ENCODE measurements at regions not wholly inside any gene's neighbourhood (a gene's known extent, or its start where the extent isn't known, plus 50 kb on each side); places are given as distances from the start of the nearest gene placed in this dataset.
"Not testable (repeated sequence)": the region's sequence is repeated elsewhere in the genome, so short reads cannot be mapped to it uniquely, and the experiment has no call there.

DNA sequence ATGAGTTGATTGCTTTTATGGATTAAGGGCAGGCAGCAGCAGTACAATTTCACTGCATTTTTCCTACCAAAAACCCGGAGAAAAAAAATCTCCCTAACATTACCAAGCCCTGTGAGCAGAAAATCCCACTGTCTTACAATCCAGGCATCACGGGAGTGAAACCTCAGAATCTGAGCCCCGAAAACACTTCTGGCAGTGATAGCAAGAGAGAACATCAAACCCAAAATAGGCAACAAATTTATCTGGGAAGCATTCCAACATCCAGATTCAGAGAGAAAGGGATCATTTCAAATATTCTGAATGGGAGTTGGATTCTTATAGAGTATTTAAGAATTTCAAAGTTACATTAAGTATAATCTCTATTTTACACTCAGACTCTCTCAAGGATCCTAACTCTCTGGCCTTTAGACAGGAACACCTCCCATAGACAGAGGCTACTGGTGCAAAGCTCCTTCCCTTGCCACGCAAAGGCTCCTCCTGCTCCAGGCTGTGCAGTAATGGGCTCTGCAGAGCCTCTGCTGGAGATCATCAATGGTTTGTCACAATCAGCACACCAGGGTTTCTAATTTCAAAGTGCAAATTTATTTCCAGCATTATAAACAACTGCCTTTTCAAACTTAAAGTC lies 256.9 kb downstream of the PARM1 start:
- DNase-seq (ENCODE audit: low read depth): no peak

DNA sequence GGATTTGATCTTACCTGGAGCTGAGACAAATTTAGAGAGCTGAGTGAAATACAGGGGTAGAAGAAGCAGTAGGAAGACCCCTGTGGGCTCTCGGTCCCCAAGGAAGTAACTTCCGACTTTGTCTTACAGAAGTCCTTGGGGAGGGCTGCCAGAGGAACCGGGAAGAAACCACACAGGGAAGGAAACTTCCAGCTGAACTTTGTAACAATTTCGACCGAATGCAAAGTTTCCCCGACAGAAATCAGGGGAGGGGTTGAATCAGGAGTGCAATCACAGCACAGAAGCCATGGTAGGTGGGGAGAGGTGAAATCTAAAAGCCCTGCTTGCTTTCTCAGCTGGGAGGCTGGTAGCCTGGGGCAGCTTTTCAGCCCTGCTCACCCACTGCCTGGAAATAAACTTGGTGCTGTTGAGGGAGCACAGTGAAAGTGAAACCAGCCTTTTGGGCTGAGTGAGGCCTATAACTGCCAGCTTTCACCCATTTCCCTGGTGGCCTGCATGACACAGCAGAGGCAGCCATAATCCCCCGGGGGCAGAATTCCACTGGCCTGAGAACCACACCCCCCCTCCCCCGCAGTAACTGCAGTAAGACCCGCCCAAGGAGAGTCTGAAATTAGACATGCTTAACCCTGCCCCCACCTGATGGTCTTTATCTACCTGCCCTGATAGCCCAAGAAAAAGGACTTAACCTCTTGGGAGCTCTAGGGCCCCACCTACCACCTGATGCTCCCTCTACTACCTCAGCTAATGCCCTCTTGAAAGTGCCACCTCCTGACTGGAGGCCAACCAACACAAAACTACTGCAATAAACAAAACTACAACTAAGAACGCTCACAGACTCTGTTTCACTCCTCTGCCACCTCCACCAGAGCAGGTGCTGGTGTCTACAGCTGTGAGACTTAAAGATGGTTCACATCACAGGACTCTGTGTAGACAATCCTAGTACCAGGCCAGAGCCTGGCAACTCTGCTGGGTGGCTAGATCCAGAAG lies 248.2 kb downstream of the PARM1 start:
- peak; percentile 79 for DNase-seq (ENCODE audit: low read depth)

DNA sequence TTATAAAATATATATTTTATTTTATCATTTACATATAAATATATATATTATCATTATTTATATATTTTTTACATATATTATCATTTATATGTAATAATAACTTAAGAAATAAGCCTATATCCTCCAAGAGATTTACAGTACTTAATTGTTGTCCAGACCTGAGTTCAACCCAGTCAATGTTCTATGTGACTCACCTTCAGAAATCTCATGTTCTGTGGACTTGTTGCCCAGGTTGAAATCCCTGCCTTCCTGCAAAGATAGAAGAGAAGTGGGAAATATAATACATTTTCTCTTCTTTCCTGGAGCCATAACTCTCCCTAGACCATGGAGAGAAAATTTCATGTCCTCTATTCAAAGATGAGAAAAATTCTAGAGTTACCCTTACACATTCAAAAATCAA lies 247.3 kb downstream of the PARM1 start:
- DNase-seq (ENCODE audit: low read depth): peak; percentile 16

DNA sequence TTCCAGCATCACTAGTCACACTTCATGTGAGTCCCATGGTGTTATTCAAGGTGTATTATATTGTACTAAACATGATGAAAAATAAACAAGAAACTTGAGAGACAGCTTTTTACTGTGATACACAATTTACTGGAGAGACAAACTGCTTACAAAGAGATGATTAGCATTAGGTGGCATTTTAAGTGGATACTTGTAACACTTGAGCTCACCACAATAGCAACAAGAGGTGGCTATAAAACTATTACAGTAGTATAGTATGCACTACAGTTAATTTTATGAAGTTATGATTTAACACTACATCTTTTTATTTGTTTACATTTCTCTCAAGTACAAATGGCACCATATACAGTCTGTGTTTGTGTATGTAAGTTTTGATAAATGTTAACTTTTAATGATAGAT lies 246.6 kb downstream of the PARM1 start:
- no peak for DNase-seq (ENCODE audit: low read depth)

DNA sequence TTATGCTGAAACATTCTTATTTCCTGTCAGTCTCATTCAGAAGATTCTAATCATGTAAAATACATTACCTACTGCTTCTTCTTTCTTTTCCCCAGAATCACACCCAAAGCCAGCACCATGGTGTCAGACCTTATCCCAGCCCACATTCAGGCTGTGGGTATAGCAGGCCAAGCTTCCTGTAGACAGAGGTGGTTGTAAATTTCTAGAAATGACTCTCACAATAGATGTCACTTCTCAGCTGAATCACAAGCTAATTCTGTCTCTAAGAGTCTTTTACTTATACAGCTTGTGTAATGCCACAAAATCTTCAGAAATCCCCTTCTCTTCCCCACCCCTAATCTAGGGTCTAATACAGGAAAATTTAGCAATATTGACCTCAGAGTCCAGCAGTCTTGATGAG lies 239.6 kb downstream of the PARM1 start:
- DNase-seq (ENCODE audit: low read depth): no peak

DNA sequence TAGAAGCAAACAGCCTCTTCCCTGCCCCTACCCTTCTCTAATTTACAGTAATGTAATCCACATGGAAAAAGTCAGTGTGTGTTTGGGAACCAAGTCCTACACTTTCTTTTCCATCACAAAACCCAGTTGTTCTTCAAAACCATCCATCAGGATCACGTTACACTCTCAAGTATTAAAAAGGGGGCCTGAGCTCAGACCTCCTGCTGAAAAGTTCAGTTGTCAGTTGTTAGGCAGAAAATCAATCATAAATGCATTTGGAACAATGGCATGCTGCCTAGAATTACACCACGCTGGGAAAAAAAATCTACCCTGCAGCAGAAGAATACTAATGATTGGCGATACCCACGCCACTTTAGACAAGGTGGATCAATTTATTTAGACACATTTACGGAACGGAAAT lies 236.5 kb downstream of the PARM1 start:
- no peak for DNase-seq (ENCODE audit: low read depth)

DNA sequence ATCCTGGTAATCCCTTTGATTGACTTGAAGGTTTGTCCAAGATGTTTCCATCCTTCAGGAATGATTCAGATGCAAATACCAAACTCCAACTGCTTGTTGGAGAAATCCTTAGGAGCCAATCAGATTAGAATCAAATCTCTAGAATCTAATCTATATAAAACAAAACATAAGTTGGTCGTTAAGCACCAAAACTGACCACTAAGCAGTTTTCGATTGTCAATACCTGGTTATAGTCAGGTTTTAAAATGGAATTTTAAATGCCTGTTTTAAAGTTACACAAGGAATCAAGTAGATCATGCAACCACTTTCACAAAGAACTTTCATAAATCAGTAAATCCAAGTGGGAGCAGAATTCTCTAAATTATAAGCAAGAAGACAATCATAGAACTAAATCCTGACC lies 236.1 kb downstream of the PARM1 start:
- no peak for DNase-seq (ENCODE audit: low read depth)

DNA sequence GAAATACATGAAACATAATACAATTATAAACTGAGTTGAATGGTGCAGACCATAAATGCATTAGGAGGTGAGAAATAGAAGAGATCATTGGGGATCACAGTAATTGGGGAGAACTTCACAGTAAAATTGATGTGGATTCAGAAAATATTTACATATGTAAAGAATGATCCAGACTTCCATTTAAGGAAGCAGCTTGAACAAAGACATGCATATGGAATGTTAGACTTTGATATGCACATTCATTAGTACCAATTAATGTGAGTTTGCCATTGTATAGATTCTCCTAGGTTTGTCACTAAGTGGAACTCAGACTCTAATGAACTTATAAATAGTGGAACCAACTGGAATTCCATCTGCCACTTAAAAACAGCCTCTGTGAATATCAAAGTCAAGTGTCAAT lies 235.6 kb downstream of the PARM1 start:
- DNase-seq (ENCODE audit: low read depth): no peak

DNA sequence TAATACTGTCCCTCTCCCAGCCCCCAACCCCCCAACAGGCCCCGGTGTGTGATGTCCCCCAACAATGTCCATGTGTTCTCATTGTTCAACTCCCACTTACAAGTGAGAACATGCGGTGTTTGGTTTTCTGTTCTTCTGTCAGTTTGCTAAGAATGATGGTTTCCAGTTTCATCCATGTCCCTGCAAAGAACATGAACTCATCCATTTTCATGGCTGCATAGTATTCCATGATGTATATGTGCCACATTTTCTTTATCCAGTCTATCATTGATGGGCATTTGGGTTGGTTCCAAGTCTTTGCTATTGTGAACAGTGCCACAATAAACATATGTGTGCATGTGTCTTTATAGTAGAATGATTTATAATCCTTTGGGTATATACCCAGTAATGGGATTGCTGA lies 232.2 kb downstream of the PARM1 start:
- not testable (repeated sequence) for DNase-seq (ENCODE audit: low read depth)

DNA sequence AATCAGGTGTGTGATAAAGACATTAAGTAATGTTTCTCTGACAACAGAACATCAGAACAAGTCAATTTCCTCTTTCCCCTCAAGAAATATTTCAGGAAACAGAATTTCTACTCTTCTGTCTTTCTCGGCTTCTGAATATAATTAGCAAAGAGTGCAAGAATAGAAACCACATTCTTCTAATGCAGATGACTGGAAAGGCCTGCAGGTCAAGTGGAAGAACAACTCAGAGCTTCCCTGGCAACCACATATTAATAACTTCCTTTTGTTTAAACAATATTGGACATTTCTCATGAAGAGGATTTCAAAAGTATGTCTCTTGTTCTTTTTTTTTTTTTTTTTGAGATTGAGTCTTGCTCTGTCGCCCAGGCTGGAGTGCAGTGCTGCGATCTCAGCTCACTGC lies 225.5 kb downstream of the PARM1 start:
- DNase-seq (ENCODE audit: low read depth): no peak

DNA sequence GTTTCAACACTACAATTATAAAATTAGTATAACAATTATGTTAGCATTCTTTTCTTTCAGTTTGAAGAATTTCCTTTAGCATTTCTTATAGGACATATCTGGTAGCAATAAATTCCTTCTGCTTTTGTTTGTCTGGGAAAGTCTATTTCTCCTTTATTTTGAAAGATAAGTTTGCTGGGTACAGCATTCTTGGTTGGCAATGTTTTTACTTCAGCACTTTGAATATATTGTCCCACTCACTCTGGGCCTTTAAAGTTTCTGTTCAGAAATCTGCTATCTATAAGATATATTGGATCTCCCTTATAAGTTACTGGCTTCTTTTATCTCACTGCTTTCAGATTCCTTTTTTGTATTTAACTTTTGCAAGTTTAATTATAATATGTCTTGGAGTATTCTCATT lies 222.1 kb downstream of the PARM1 start:
- no peak for DNase-seq (ENCODE audit: low read depth)

DNA sequence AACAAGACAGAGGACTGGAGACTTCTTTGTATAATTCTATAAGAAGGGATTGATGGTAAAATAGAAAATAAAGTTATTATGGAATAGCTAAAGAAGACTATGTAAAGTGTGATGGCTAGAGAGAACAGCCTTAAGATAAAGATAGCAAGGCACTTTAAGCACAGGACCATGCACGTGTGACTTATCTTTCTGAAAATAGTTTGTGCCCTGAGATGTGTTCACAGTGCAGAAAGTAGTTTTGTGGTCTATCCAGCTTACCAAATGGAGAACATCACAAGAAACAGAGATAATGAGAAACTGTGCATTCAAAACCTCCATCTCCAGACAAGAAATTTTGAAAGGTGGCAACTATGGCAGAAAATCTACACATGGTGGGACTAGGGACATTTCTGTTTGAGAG lies 213.3 kb downstream of the PARM1 start:
- DNase-seq (ENCODE audit: low read depth): no peak

DNA sequence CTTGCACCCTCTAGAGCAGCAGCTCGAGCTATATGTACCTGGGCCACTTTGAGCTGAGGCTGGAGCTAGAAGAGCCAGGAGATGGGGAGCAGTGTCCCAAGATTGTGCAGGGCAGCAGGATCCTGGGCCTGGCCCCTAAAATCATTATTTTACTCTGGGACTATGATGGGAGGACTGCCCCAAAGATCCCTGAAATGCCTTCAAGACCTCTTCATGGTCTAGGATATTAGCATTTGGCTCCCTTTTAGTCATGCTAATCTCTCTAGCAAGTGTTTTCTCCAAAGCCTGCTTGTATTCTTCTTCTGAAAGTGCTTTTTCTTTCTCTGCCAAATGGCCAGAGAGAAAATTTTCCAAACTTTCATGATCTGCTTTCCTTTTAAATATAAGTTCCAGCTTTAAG lies 211.6 kb downstream of the PARM1 start:
- DNase-seq (ENCODE audit: low read depth): no peak

DNA sequence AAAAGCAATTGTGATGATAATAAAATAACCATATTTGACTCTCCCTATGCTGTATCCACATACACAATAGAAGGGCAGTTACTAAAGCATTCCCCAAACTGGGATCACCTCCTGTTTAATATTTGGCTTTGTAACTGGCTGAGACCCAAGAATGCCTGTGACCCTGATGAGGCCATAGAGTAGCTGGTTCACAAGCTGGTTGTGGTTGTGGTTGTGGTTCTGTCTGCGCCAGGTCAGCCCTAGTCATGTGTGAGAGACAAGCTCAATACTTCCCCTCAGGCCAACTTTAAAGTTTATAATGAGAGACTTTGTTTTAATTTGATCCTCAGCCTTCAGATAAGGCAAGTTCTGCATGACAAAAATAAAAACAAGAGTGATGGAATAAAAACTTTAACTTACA lies 209.9 kb downstream of the PARM1 start:
- peak; percentile 71 for DNase-seq (ENCODE audit: low read depth)

DNA sequence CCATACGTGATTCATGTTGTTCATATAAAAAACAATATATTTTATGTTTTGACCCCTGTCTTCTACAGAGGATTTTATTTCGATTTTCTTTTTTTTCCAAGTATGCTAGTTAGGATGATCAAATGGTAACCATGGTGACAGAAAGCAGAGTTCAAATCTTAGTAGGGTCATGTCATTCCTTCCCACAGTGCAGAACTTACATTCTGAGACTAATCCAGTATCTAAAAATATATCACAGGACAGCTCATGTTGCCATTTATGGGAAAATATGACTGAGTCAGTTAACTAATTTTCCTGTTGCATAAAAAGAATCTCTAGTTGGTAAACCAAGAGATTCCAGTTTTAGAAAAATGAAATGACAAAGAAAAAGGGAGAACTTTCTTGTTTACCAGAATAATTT lies 209.5 kb downstream of the PARM1 start:
- peak; percentile 43 for DNase-seq (ENCODE audit: low read depth)

DNA sequence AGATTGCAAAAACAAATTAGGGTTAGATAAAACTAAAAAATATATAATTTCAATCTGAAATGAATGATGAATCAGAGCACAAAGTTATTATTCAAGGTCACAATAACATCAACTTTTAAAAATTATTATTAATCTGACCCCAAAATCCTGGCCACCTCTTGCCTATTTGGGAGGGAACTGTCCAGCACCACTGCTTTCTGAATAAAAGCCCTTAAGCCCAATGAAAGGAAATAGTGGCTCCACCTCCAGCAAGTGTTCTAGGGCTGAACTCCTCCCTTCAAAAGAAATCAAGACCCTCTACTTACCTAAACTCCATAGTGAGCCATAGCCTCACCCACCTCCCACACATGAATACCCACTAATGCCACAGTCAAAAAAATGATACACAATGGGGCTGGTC lies 208.2 kb downstream of the PARM1 start:
- no peak for DNase-seq (ENCODE audit: low read depth)

DNA sequence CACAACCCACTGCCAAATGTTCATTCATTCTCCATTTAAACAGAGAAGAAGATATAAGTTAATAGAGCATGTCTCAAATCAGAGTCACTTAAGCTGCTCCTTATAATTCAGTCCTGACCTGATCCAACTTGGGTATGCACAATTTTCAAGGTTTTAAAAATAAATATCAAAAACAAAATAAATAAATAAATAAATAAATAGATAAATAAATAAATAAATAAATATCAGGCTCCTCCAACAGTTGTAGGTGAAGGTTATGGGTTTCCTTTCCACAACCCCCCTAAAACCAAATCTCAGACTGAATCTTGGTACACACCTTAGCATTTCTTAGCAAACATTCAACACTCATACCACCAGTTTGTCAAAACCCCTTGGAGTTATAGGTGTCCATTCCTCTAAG lies 204.4 kb downstream of the PARM1 start:
- no peak for DNase-seq (ENCODE audit: low read depth)

DNA sequence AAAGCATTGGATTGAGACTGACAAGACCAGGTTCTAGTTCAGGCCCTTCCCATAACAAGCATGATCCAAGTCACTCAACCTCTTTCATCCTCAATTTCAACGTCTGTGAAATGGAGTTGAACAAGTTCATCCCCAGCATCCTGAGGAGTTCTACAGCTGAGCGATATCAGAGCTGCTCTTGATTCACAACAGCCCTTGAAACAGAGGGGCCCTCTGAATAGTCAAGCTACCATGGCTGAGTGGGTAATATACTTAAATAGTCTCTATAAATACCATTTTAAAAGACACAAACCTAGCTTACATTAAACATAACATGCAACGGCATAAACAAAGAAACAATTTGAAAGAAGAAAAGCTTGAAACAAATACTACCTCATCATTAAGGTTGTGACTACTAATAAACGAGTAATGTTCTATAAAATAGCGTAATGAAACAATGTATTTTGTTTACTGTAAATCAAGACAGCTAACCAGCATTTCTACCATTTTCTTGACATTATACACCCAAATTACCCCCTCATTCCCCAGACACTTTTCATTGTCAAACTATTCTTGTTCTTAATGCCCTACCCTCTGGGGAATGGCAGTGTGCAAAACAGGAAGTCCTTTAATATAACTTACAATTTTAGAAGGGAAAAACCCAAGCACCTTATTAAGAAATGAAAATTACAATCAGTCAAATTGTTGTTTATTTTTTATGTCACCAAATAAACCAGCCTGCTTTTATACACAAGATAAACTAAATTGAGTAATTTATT lies 202.3 kb downstream of the PARM1 start:
- no peak for DNase-seq (ENCODE audit: low read depth)

DNA sequence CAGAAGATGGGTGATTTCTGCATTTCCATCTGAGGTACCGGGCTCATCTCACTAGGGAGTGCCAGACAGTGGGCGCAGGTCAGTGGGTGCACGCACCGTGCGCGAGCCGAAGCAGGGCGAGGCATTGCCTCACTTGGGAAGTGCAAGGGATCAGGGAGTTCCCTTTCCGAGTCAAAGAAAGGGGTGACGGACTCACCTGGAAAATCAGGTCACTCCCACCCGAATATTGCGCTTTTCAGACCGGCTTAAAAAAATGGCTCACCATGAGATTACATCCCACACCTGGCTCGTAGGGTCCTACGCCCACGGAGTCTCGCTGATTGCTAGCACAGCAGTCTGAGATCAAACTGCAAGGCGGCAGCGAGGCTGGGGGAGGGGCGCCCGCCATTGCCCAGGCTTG lies 194.0 kb downstream of the PARM1 start:
- DNase-seq (ENCODE audit: low read depth): not testable (repeated sequence)

DNA sequence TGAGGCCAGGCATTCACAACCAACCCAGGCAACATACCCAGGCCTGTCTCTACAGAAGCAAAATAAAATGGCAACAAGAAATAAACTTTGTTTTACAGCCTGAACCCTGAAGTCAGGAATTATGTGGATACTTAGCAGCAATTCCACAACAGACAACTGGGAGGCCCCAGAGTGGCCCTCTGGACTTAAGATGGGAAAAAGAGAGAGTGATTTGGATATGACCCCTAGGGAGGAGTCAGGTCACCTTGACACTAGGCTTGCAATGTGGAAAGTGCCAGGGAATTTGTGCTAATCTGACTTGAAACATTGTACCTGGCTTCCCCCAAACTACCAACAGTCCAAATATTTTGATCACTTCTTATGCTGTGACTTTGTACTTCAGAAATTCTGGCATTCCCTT lies 193.1 kb downstream of the PARM1 start:
- no peak for DNase-seq (ENCODE audit: low read depth)

DNA sequence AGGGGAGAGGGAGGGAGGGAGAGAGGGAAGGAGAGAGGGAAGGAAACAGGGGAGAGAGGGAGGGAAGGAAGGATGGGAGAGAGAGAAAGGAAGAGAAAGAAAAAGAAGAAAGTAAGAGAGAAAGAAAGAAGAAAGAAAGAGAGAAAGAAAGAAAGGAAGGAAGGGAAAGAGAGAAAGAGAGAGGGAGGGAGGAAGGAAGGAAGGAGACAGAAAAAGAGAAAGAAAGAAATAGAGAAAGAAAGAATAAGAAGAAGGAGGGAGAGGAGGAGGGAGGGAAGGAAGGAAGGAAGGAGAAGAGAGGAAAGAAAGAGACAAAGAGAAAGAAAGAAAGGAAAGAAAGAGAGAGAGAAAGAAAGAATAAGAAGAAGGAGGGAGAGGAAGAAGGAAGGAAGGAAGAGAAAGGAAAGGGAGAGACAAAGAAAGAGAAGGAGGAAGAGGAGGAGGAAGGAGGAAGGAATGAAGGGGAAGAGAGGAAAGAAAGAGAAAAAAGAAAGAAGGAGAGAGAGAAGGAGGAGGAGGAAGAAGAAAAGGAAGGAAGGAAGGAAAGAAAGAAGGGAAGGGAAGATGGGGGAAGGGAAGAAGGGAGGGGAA lies 189.6 kb downstream of the PARM1 start:
- DNase-seq (ENCODE audit: low read depth): no peak

DNA sequence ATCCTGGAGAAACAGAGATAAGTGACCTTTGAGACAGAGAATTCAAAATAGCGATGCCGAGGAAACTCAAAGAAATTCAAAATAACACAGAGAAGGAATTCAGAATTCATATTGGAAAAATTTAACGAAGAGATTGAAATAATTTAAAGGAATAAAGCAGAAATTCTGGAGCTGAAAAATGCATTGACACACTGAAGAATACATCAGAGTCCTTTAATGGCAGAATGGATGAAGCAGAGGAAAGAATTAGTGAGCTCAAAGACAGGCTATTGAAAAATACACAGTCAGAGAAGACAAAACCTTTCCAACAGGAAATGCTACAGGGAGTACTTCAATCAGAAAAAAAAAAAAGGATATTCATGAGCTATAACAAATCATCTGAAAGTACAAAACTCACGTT lies 185.8 kb downstream of the PARM1 start:
- no peak for DNase-seq (ENCODE audit: low read depth)
